ENCODE measurements at regions not wholly inside any gene's neighbourhood (a gene's known extent, or its start where the extent isn't known, plus 50 kb on each side); places are given as distances from the start of the nearest gene placed in this dataset.

DNA sequence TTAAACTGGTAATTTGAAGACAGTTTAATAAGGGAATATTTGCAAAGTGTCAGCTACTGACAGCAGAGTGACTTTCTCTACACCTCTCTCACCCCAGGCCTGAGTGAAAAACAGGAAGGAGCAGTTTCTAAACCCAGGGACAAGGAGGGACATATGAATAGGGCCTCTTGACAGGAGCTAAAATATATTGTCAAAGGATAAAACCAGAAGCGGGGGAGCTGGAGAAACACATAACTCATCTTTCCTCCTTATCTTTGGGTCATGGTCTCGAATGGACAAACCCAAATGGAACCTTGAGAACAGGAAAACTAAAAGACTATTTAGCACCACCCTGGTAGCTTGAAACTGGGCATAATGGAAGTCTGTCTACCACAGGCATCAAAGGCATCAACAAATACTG, 197.5 kb upstream of the FOXA2 start:
- H2AFZ ChIP-seq (ENCODE audit: low read length) = no peak overlapping the region
- H3K4me1 ChIP-seq (ENCODE audit: insufficient read depth, low read length) = no peaks in the 10 kb centered on the region
- no peaks in the 10 kb centered on the region for H4K20me1 ChIP-seq (ENCODE audit: insufficient read depth, low read length)
- no peaks in the 10 kb centered on the region for H3K79me2 ChIP-seq (ENCODE audit: insufficient read depth, low read length)
- H3K9me3 ChIP-seq (ENCODE audit: low read depth, low read length) = no peaks in the 10 kb centered on the region
- H3K4me3 ChIP-seq (ENCODE audit: insufficient read depth, low read length) = no peak overlapping the region
- no peaks in the 10 kb centered on the region for H3K27me3 ChIP-seq (ENCODE audit: insufficient read depth, low read length)
- no peaks in the 10 kb centered on the region for H3K36me3 ChIP-seq (ENCODE audit: insufficient read depth, low read length)
- H3K4me2 ChIP-seq (ENCODE audit: insufficient read depth, low read length) = no peak overlapping the region
- no peak overlapping the region for H3K27ac ChIP-seq (ENCODE audit: low read depth, low read length)
- TF ChIP-seq, protein P1, sequence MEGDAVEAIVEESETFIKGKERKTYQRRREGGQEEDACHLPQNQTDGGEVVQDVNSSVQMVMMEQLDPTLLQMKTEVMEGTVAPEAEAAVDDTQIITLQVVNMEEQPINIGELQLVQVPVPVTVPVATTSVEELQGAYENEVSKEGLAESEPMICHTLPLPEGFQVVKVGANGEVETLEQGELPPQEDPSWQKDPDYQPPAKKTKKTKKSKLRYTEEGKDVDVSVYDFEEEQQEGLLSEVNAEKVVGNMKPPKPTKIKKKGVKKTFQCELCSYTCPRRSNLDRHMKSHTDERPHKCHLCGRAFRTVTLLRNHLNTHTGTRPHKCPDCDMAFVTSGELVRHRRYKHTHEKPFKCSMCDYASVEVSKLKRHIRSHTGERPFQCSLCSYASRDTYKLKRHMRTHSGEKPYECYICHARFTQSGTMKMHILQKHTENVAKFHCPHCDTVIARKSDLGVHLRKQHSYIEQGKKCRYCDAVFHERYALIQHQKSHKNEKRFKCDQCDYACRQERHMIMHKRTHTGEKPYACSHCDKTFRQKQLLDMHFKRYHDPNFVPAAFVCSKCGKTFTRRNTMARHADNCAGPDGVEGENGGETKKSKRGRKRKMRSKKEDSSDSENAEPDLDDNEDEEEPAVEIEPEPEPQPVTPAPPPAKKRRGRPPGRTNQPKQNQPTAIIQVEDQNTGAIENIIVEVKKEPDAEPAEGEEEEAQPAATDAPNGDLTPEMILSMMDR (IDR thresholded peaks at IDR 0.05; ENCODE audit: extremely low read depth, low read depth, low read length) = no peak
- DNase-seq (ENCODE audit: insufficient read length, low spot score, missing footprints) = no peak

DNA sequence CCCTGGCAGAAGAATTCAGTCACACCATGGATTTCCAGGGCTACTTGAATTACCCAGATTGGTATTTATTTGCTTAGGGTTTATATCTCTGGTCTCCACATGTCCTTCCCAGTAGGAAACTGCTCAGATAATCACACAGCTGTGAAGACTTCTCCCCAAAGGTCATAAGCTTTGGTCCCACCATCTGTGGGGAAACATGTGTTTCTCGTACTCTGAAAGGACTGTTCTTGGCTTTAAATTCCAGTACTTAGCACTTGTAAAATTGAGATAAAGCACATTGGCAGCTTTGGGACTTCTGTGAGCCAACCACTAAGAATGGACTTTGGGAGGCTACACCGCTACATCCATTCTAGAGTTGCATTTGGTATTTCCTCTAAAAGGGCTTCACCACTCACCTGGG, 205.3 kb upstream of the FOXA2 start:
- Histone ChIP-seq H3K27ac (ENCODE audit: low read depth, low read length) (no peak overlapping the region), H3K4me2 (ENCODE audit: insufficient read depth, low read length) (no peak overlapping the region), H2AFZ (ENCODE audit: low read length) (no peak overlapping the region), H3K9me3 (ENCODE audit: low read depth, low read length) (no peaks in the 10 kb centered on the region), H4K20me1 (ENCODE audit: insufficient read depth, low read length) (no peaks in the 10 kb centered on the region), H3K79me2 (ENCODE audit: insufficient read depth, low read length) (no peaks in the 10 kb centered on the region), H3K4me1 (ENCODE audit: insufficient read depth, low read length) (no peaks in the 10 kb centered on the region), H3K27me3 (ENCODE audit: insufficient read depth, low read length) (no peaks in the 10 kb centered on the region), H3K4me3 (ENCODE audit: insufficient read depth, low read length) (no peak overlapping the region), H3K36me3 (ENCODE audit: insufficient read depth, low read length) (no peaks in the 10 kb centered on the region)
- TF ChIP-seq, protein P1 (IDR thresholded peaks at IDR 0.05; ENCODE audit: extremely low read depth, low read depth, low read length) = no peak
- DNase-seq (ENCODE audit: insufficient read length, low spot score, missing footprints) = no peak

DNA sequence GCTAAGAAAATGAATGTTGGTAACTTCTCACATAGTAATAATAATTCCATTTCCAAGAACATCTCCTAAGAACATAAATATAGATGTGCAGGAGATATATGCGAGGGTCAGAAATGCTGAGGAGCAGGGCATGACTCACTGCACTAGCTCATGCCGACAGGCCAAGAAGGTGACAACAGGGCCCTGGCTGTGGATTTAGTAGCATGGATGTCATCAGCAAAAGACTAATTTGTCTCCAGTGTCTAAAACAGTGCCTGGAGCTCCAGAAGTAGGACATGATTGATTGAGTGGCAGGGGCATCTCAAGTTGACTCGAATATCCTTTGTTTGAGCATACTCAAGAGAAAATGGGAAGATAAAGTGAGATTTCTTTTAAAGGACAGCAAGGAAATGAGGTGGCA, 207.0 kb upstream of the FOXA2 start:
- H3K79me2 ChIP-seq (ENCODE audit: insufficient read depth, low read length) = no peaks in the 10 kb centered on the region
- H3K4me2 ChIP-seq (ENCODE audit: insufficient read depth, low read length) = no peak overlapping the region
- H3K4me3 ChIP-seq (ENCODE audit: insufficient read depth, low read length) = no peak overlapping the region
- H2AFZ ChIP-seq (ENCODE audit: low read length) = no peak overlapping the region
- TF ChIP-seq, protein P1 (IDR thresholded peaks at IDR 0.05; ENCODE audit: extremely low read depth, low read depth, low read length) = no peak
- no peak overlapping the region for H3K27ac ChIP-seq (ENCODE audit: low read depth, low read length)
- no peaks in the 10 kb centered on the region for H4K20me1 ChIP-seq (ENCODE audit: insufficient read depth, low read length)
- peaks cover 11% of the 10 kb centered on the region for H3K4me1 ChIP-seq (ENCODE audit: insufficient read depth, low read length)
- H3K36me3 ChIP-seq (ENCODE audit: insufficient read depth, low read length) = no peaks in the 10 kb centered on the region
- DNase-seq (ENCODE audit: insufficient read length, low spot score, missing footprints) = no peak
- H3K27me3 ChIP-seq (ENCODE audit: insufficient read depth, low read length) = no peaks in the 10 kb centered on the region
- H3K9me3 ChIP-seq (ENCODE audit: low read depth, low read length) = no peaks in the 10 kb centered on the region

DNA sequence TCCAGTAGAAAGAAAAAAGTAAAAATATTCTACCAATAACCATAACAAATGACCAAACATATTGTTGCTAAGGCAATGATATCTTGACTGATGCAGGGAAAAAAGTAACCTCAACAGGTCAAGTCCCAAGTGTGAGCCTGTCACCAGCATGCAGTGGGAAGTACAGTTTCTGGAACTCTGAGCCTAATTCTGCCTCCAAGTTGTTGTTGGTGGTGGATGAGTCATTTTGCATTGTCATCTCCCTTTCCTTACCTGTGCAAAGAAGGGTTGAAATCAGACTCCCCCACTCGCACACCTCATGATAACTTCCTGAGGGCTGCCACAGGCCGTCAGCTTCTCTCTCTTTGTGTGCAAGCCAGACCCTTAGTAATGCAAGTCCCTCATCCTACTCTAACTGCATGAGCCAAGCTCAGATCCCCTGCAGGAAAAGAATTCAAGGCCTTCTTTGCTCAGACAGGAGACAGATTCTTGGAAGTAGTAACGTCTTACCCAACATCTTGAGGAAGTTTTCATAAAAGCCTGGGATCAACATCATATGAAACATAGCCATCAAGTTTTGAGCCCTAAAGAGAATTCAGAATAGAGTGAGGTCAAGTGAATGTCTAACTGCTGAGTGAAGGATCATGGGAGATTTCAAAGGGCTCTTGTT, 207.6 kb upstream of the FOXA2 start:
- peaks cover 15% of the 10 kb centered on the region for H3K4me1 ChIP-seq (ENCODE audit: insufficient read depth, low read length)
- no peaks in the 10 kb centered on the region for H3K9me3 ChIP-seq (ENCODE audit: low read depth, low read length)
- H3K79me2 ChIP-seq (ENCODE audit: insufficient read depth, low read length) = no peaks in the 10 kb centered on the region
- TF ChIP-seq, protein P1 (IDR thresholded peaks at IDR 0.05; ENCODE audit: extremely low read depth, low read depth, low read length) = no peak
- no peak overlapping the region for H3K27ac ChIP-seq (ENCODE audit: low read depth, low read length)
- H3K36me3 ChIP-seq (ENCODE audit: insufficient read depth, low read length) = no peaks in the 10 kb centered on the region
- no peaks in the 10 kb centered on the region for H4K20me1 ChIP-seq (ENCODE audit: insufficient read depth, low read length)
- no peak for DNase-seq (ENCODE audit: insufficient read length, low spot score, missing footprints)
- no peak overlapping the region for H2AFZ ChIP-seq (ENCODE audit: low read length)
- no peak overlapping the region for H3K4me2 ChIP-seq (ENCODE audit: insufficient read depth, low read length)
- no peak overlapping the region for H3K4me3 ChIP-seq (ENCODE audit: insufficient read depth, low read length)
- H3K27me3 ChIP-seq (ENCODE audit: insufficient read depth, low read length) = no peaks in the 10 kb centered on the region

Measured in osteoblast (primary cell).